ENCODE measurements at regions not wholly inside any gene's neighbourhood (a gene's known extent, or its start where the extent isn't known, plus 50 kb on each side); places are given as distances from the start of the nearest gene placed in this dataset.

- Histone ChIP-seq H3K9me3 (no peaks in the 10 kb centered on the region), H3K27me3 (no peaks in the 10 kb centered on the region), H3K27ac (no peak overlapping the region), H3K36me3 (replicated peaks in 1 of 2; ENCODE audit: insufficient read depth in 1 of 2, low read depth in 2 of 2) (no peaks in the 10 kb centered on the region), H3K4me1 (peaks cover 23% of the 10 kb centered on the region), H3K4me3 (no peak overlapping the region)
- WGBS, 2 donors = 93 to 94% methylated on average over 1 of the region's 1 CpG
- TF ChIP-seq, protein P1, sequence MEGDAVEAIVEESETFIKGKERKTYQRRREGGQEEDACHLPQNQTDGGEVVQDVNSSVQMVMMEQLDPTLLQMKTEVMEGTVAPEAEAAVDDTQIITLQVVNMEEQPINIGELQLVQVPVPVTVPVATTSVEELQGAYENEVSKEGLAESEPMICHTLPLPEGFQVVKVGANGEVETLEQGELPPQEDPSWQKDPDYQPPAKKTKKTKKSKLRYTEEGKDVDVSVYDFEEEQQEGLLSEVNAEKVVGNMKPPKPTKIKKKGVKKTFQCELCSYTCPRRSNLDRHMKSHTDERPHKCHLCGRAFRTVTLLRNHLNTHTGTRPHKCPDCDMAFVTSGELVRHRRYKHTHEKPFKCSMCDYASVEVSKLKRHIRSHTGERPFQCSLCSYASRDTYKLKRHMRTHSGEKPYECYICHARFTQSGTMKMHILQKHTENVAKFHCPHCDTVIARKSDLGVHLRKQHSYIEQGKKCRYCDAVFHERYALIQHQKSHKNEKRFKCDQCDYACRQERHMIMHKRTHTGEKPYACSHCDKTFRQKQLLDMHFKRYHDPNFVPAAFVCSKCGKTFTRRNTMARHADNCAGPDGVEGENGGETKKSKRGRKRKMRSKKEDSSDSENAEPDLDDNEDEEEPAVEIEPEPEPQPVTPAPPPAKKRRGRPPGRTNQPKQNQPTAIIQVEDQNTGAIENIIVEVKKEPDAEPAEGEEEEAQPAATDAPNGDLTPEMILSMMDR (IDR thresholded peaks at IDR 0.05) = no peak
- TF ChIP-seq POLR2A (IDR thresholded peaks at IDR 0.05) = no peak
- ATAC-seq (no peak), DNase-seq (no peak)
- intact Hi-C loops (cut with DNase I) = no loop called here
Measured at GRCh38 chr9:88920645-88921044, 70.6 kb upstream of the S1PR3 start.

GRCh38 chr9:88922091-88922490, 69.2 kb upstream of the S1PR3 start:
- ATAC-seq (no peak), DNase-seq (no peak)
- no peaks in the 10 kb centered on the region for H3K27me3 ChIP-seq
- H3K27ac ChIP-seq = no peak overlapping the region
- H3K36me3 ChIP-seq (replicated peaks in 1 of 2; ENCODE audit: insufficient read depth in 1 of 2, low read depth in 2 of 2) = no peaks in the 10 kb centered on the region
- no peaks in the 10 kb centered on the region for H3K9me3 ChIP-seq
- TF ChIP-seq, protein P1 (IDR thresholded peaks at IDR 0.05) = no peak
- no peak for TF ChIP-seq POLR2A (IDR thresholded peaks at IDR 0.05)
- intact Hi-C loops (cut with DNase I) = no loop called here
- no peak overlapping the region for H3K4me3 ChIP-seq
- WGBS, 2 donors = 76 to 78% methylated on average over 10 of the region's 10 CpGs
- peaks cover 14% of the 10 kb centered on the region for H3K4me1 ChIP-seq

DNA sequence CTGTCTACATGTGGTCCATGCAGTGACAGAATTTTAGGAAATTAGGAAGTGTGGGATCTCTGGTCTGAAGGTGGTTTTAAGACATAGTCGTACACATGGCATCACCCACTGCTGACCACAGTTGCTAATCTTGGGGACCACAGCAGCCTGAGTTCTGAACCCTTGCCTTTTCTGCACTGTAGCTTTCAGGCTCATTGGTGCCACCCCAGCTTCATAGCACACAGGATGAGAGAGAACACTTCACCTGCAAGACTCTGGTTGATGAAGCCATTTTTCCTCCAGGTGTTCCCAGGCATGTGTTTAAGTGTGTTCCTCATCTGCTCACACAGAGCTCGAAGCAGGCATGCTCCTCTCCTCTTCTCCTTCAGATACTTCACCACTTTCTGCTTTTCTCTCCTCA, 68.2 kb upstream of the S1PR3 start:
- TF ChIP-seq, protein P1 (IDR thresholded peaks at IDR 0.05) = no peak
- no peak for TF ChIP-seq POLR2A (IDR thresholded peaks at IDR 0.05)
- no peak overlapping the region for H3K27ac ChIP-seq
- ATAC-seq = no peak
- no peak for DNase-seq
- intact Hi-C loops (cut with DNase I) = no loop called here
- H3K27me3 ChIP-seq = no peaks in the 10 kb centered on the region
- peaks cover 8% of the 10 kb centered on the region for H3K4me1 ChIP-seq
- no peaks in the 10 kb centered on the region for H3K9me3 ChIP-seq
- no peaks in the 10 kb centered on the region for H3K36me3 ChIP-seq (replicated peaks in 1 of 2; ENCODE audit: insufficient read depth in 1 of 2, low read depth in 2 of 2)
- 87 to 90% methylated on average over 2 of the region's 2 CpGs for WGBS, 2 donors
- no peak overlapping the region for H3K4me3 ChIP-seq

DNA sequence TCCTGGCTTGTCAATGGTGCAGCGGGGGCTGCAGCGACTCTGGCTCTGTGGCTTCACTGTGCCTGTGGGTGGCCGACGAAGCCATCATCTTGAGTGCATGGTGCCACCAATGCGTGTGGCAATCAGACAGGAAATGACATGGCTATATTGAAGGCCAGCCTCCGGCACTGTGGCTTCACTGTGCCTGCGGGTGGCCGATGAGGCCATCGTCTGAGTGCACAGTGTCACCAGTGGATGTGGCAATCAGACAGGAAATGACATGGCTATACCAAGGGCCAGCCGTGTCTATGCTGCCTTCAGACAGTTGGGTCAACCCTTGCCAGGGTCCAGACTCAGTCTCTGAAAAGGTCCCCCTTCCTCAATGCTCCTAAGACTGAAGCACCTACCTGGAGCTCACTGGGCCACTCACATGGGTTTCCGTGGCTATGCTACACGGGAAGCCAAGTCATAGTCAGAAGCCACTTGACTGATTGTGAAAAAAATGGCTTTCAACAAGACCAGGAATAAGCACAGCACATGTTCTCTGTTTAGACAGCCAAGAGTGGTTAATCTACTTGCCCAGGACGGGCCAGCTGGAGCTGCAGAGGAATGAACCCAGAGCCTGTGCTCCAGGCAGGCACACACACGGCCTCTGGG, 67.5 kb upstream of the S1PR3 start:
- Histone ChIP-seq H3K4me1 (peaks cover 8% of the 10 kb centered on the region), H3K4me3 (no peak overlapping the region), H3K9me3 (no peaks in the 10 kb centered on the region), H3K36me3 (replicated peaks in 1 of 2; ENCODE audit: insufficient read depth in 1 of 2, low read depth in 2 of 2) (no peaks in the 10 kb centered on the region), H3K27me3 (no peaks in the 10 kb centered on the region), H3K27ac (no peak overlapping the region)
- no peak for TF ChIP-seq POLR2A (IDR thresholded peaks at IDR 0.05)
- TF ChIP-seq, protein P1 (IDR thresholded peaks at IDR 0.05) = no peak
- peak in 1 of 4 donors; percentile 55 for DNase-seq
- intact Hi-C loops (cut with DNase I) = no loop called here
- ATAC-seq = peak; percentile 15
- WGBS, 2 donors = 66 to 74% methylated on average over 9 to 13 of the region's 14 CpGs

- Histone ChIP-seq H3K27me3 (no peaks in the 10 kb centered on the region), H3K27ac (no peak overlapping the region), H3K9me3 (no peaks in the 10 kb centered on the region), H3K4me3 (no peak overlapping the region), H3K4me1 (peaks cover 8% of the 10 kb centered on the region), H3K36me3 (replicated peaks in 1 of 2; ENCODE audit: insufficient read depth in 1 of 2, low read depth in 2 of 2) (no peaks in the 10 kb centered on the region)
- no peak for DNase-seq
- intact Hi-C loops (cut with DNase I) = no loop called here
- 78 to 80% methylated on average over 5 of the region's 5 CpGs for WGBS, 2 donors
- TF ChIP-seq, protein P1 (IDR thresholded peaks at IDR 0.05) = no peak
- no peak for TF ChIP-seq POLR2A (IDR thresholded peaks at IDR 0.05)
- no peak for ATAC-seq
Measured at GRCh38 chr9:88925481-88925880, 65.8 kb upstream of the S1PR3 start.

All from body of pancreas (tissue), 4 donors.